Vagina (tissue), 2 donors: ENCODE measurements at regions not wholly inside any gene's neighbourhood (a gene's known extent, or its start where the extent isn't known, plus 50 kb on each side); places are given as distances from the start of the nearest gene placed in this dataset.

Source experiments
- CTCF ChIP-seq, 3 experiments: fragments of 450-650 bp in 2 of 3; fragments of 200-600 bp in 1 of 3; sonication (generic) in 1 of 3; IDR thresholded peaks; one replicate each; pipeline ENCODE4 v1.5.1; 2017 to 2019; ENCODE audit warnings: antibody characterized with exemption in 3 of 3, mild to moderate bottlenecking in 2 of 3, moderate library complexity in 2 of 3
- POLR2A ChIP-seq, 2 donors: fragments of 450-650 bp; IDR thresholded peaks; one replicate each; pipeline ENCODE4 v1.6.1; 2017; ENCODE audit warnings: antibody characterized with exemption in 2 of 2, mild to moderate bottlenecking in 2 of 2, moderate library complexity in 2 of 2
- POLR2AphosphoS5 ChIP-seq, 2 donors: sonication (generic); formaldehyde crosslinking; IDR thresholded peaks; one replicate each; pipeline ENCODE4 v1.9.0; 2017; ENCODE audit warnings: antibody characterized with exemption in 2 of 2, mild to moderate bottlenecking in 2 of 2, low read depth in 1 of 2; ENCODE audit not compliant: insufficient read depth in 1 of 2

DNA sequence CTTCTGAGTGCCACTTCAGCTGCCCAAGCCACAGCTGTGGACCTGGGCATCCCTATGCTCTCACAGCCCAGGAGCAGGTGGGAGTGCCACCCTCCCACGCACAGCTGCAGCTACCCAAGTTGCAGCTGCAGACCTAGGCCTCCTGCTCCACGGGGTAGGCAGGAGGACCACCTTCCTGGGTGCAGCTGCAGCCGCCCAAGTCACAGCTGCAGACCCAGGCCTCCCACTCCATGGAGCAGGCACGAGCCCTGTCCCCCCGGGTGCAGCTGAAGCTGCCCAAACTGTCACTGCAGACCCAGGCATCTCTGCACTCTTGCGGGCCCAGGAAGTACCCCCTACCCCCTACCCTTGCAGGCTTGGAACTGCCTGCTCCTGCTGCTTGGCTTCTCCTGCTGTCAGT is 260.2 kb downstream of the XPNPEP1 start:
- TF ChIP-seq CTCF (IDR thresholded peaks at IDR 0.05) (no peak), POLR2A (IDR thresholded peaks at IDR 0.05) (no peak), POLR2AphosphoS5 (IDR thresholded peaks at IDR 0.05; ENCODE audit: insufficient read depth in 1 of 2, low read depth in 1 of 2) (no peak)
